Right cardiac atrium (tissue), 5 donors: ENCODE measurements at regions not wholly inside any gene's neighbourhood (a gene's known extent, or its start where the extent isn't known, plus 50 kb on each side); places are given as distances from the start of the nearest gene placed in this dataset.

Experiments used
- ATAC-seq, 2 donors: fragments of 200-7000 bp; cut with Tn5 transposase; one replicate each; pipeline versions ENCODE4 v1.8.0 to v1.9.1; 2020; ENCODE audit warnings: moderate library complexity in 2 of 2, mild to moderate bottlenecking in 1 of 2
- DNase-seq, 3 donors: peaks; one replicate each; pipeline ENCODE4 v3.0.0-alpha.2; 2020
- H3K27ac ChIP-seq: one replicate; pipeline ENCODE4 v1.5.1; 2013; ENCODE audit warnings: mild to moderate bottlenecking, low read length, control low read depth, moderate library complexity
- H3K27me3 ChIP-seq: one replicate; pipeline ENCODE4 v1.6.1; 2013; ENCODE audit not compliant: control insufficient read depth, insufficient read depth
- H3K4me1 ChIP-seq: one replicate; pipeline ENCODE4 v1.6.1; 2013; ENCODE audit warnings: low read length; ENCODE audit not compliant: control insufficient read depth, insufficient read depth
- H3K4me3 ChIP-seq: one replicate; pipeline ENCODE4 v1.5.1; 2013; ENCODE audit warnings: low read length, control low read depth
- H3K9me3 ChIP-seq: one replicate; pipeline ENCODE4 v1.6.1; 2013; ENCODE audit warnings: low read length; ENCODE audit not compliant: control insufficient read depth
- WGBS: extraction: QIAGEN DNeasy Blood & Tissue Kit; methylation state at CpG from one replicate; pipeline ENCODE4 v1.1.7; 2013; 5-methylcytosine and 5-hydroxymethylcytosine counted together
- intact Hi-C, 4 donors: fragments of 100-400 bp; cut with DNase I; formaldehyde crosslinking; loops; one replicate each; pipeline versions ENCODE4 v1.11.0 to v1.14.0; 2022 to 2023
- donor health status: healthy with polysubstance abuse.
- donor health status: DM: no; HTN: yes; CAD: no.
- donor health status: DM: no; HTN: no; CAD: no.
- donor health status: DM: no; HTN: yes; CAD: no; lungs with severe emphysema.
- donor health status: DM: yes; HTN: yes; CAD: no.

DNA sequence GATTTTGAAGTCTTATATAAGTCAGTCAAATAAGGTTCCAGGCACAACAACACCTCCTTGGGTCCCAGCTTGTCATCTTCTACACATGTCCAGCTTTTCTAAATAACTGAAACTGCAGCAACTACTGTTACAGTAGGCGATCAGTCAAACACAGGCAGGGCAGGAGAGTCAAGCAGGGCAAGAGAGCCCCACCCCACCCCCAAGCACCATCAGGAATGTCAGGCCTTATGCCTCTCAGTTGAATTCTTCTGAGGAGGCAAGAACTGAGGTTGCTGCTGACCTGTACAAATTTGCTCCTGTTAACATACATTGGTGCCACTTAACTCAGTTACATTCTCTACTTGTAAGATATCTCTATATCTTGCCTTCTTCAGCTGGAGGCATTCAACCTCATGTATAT is 608.8 kb upstream of the PCDH10 start:
- ATAC-seq = no peak
- H3K4me1 ChIP-seq = no peaks in the 10 kb centered on the region
- 83% methylated on average over 1 of the region's 1 CpG for WGBS

DNA sequence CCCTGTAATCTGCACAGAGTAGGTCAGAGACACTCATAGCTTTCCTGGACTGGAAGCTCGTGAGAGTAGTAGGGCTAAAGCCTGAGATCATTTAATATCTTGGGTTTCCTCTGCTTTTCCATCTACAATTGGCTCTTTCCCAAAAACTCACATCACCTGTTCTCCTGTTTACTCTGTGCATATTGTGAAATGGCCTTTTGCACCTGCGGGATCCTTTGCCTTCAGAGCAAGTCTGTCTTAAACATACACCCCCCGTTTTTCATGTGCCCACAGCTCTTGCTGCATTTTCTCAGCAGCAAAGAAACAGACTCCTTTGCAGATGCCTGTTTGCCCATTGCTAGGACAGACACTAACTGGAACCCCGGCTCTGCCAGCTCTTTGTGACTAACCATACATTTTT is 608.3 kb upstream of the PCDH10 start:
- intact Hi-C loops = no loop called here
- 62% methylated on average over 4 of the region's 4 CpGs for WGBS
- H3K27me3 ChIP-seq = no peaks in the 10 kb centered on the region
- ATAC-seq (no peak), DNase-seq (no peak)
- H3K27ac ChIP-seq = no peak overlapping the region
- no peaks in the 10 kb centered on the region for H3K9me3 ChIP-seq
- no peak overlapping the region for H3K4me3 ChIP-seq
- H3K4me1 ChIP-seq = no peaks in the 10 kb centered on the region

More for the DNA sequence above, 608.8 kb upstream of the PCDH10 start:
- Histone ChIP-seq H3K9me3 (no peaks in the 10 kb centered on the region), H3K27me3 (no peaks in the 10 kb centered on the region), H3K4me3 (no peak overlapping the region), H3K27ac (no peak overlapping the region)
- no peak for DNase-seq
- intact Hi-C loops = no loop called here

DNA sequence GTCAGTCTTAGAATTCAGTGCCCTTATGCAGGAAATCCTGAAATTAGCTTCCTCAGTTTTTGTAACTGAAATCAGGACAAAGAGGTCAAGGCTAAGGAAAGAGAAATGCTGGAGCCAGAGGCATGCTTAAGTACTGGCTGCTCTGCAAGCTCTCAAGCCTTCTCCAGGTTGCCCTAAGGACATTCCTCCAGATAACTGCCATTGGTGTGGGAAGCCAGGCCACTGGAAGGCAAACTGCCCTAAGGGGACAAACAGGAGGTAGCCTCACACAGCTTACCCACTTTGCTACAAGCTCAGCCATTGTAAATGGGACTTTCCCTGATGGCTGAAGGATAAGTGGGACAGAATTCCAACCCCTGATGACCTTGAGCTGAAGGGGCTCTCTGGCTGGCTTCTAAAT is 606.9 kb upstream of the PCDH10 start:
- H3K27ac ChIP-seq = no peak overlapping the region
- intact Hi-C loops = no loop called here
- H3K27me3 ChIP-seq = no peaks in the 10 kb centered on the region
- ATAC-seq (no peak), DNase-seq (no peak)
- no peak overlapping the region for H3K4me3 ChIP-seq
- no peaks in the 10 kb centered on the region for H3K4me1 ChIP-seq
- no peaks in the 10 kb centered on the region for H3K9me3 ChIP-seq

DNA sequence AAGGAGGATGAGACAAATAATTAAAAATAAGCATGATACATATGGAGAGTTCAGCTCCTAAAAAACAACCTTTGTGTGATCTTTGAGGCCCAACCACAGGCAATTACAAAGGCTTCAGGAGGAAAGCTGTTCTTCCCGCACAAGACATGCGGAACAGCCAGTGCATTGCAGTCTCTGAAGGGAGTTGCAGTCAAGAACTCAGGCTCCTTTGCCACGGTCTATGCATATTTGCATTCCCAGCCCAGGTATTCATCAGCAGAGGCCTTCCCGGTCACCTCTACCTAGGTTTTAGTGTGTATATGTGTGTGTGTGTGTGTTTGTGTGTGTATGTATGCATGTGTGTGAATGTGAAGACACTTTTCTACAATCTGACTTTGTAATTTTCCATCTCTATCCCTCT is 600.6 kb upstream of the PCDH10 start:
- Histone ChIP-seq H3K4me3 (no peak overlapping the region), H3K27ac (no peak overlapping the region), H3K27me3 (no peaks in the 10 kb centered on the region), H3K4me1 (no peaks in the 10 kb centered on the region), H3K9me3 (no peaks in the 10 kb centered on the region)
- 88% methylated on average over 4 of the region's 4 CpGs for WGBS
- no peak for DNase-seq
- ATAC-seq = no peak
- intact Hi-C loops = no loop called here

DNA sequence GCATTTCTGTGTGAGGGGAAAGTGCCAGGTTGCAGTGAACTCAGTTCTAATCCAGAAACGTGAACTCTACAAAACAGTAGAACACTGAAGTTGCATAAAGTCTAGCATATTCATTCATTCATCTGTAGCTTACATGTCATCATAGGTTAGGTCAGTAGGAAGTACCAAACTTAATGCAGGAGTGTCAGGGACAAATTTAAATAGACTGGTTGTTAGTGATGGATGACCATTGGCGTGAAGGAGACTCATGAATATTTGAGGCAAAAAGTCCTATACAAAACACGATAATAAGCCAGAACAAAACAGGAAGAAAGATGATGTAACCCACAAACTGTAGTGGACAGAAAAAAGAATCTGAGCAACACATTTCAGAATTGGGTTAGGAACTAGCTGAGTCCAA is 592.8 kb upstream of the PCDH10 start:
- Histone ChIP-seq H3K27ac (no peak overlapping the region), H3K9me3 (no peaks in the 10 kb centered on the region), H3K4me3 (no peak overlapping the region), H3K27me3 (no peaks in the 10 kb centered on the region), H3K4me1 (no peaks in the 10 kb centered on the region)
- intact Hi-C loops = no loop called here
- 68% methylated on average over 3 of the region's 3 CpGs for WGBS
- no peak for DNase-seq
- no peak for ATAC-seq

DNA sequence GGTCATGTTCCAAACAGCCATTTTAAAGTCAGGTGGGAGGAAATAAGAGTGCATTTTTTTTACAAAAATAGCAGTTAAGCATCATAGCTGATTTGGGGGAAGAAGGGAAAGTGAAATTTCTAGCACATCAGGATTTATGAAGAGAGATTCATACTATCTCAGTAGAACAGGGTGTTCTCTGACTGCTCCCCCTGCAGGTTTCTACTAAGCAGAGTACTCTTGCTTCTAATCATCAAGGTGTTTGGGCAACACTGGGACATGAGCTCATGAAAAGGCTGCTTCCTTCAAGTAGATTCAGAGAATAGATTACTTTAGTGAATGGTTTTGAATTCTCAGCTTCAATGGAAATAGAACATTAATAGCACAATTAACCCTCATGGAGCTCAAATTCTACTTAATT is 591.4 kb upstream of the PCDH10 start:
- Histone ChIP-seq H3K27ac (no peak overlapping the region), H3K9me3 (no peaks in the 10 kb centered on the region), H3K27me3 (no peaks in the 10 kb centered on the region), H3K4me3 (no peak overlapping the region), H3K4me1 (no peaks in the 10 kb centered on the region)
- ATAC-seq (no peak), DNase-seq (no peak)
- intact Hi-C loops = no loop called here

DNA sequence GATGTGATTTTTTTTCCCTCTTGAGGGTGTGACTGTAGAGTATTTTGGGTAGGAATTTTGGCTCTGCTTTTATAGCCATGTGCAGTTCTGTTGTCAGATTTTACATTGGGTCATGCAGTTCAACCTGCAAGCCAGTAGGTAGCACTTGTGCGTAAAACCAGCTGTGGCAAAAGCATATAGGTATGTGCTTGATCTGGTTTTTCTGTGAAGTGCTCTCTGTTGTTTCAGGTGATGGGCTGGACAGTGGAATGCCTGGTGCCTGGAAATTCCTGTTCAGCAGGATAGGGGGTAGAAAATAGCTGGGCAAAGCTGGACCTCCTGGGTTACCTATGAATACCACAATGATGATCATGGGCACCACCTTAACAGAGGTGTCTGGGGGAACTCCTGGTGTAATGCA is 584.2 kb upstream of the PCDH10 start:
- ATAC-seq = no peak
- Histone ChIP-seq H3K4me1 (no peaks in the 10 kb centered on the region), H3K27ac (no peak overlapping the region), H3K27me3 (no peaks in the 10 kb centered on the region), H3K9me3 (no peaks in the 10 kb centered on the region), H3K4me3 (no peak overlapping the region)
- intact Hi-C loops = no loop called here
- 91% methylated on average over 1 of the region's 1 CpG for WGBS
- DNase-seq = no peak

DNA sequence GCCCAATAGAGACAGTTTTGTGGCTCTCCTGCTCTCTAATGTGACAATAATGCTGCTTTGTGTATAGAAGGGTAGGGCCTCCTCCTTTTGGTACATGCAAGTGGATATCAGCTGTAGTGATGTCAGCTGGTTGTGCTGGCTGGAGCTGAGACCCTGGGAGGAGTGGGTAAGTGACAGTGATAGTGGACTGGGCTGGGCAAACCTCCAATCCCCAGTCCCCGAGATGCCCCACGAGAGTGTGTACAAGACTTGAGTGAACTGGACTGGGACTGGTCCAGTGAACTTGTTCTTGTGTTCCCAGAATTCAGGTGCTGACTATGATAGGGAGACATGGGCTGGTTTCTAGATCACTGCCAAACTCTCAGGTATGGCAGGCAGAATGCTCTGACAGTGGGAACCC is 583.6 kb upstream of the PCDH10 start:
- no peak for DNase-seq
- ATAC-seq = no peak
- no peak overlapping the region for H3K4me3 ChIP-seq
- H3K27ac ChIP-seq = no peak overlapping the region
- 76% methylated on average over 2 of the region's 2 CpGs for WGBS
- intact Hi-C loops = no loop called here
- no peaks in the 10 kb centered on the region for H3K9me3 ChIP-seq
- no peaks in the 10 kb centered on the region for H3K27me3 ChIP-seq
- no peaks in the 10 kb centered on the region for H3K4me1 ChIP-seq

DNA sequence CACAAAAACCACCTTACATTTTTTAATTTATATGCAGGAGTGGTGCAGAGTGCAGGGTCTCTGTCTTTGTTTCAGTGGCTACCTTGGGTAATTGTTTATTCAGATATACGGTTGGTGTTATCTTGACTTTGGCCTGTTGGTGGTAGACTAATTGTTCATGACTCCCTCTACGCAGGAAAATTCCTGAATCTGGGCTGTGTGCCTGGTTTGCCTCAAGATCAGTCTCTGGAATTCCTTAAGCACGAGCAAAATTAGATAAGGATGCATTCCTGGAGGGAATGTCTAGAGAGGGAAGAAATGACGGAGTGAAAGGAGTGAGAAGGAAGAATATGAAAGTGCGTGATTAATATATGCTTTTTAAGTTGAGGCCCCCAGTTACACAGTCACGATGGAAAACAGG is 576.9 kb upstream of the PCDH10 start:
- no peaks in the 10 kb centered on the region for H3K27me3 ChIP-seq
- DNase-seq = no peak
- H3K27ac ChIP-seq = no peak overlapping the region
- no peaks in the 10 kb centered on the region for H3K4me1 ChIP-seq
- ATAC-seq = no peak
- no peak overlapping the region for H3K4me3 ChIP-seq
- H3K9me3 ChIP-seq = no peaks in the 10 kb centered on the region
- WGBS = 12% methylated on average over 6 of the region's 6 CpGs
- intact Hi-C loops = no loop called here

DNA sequence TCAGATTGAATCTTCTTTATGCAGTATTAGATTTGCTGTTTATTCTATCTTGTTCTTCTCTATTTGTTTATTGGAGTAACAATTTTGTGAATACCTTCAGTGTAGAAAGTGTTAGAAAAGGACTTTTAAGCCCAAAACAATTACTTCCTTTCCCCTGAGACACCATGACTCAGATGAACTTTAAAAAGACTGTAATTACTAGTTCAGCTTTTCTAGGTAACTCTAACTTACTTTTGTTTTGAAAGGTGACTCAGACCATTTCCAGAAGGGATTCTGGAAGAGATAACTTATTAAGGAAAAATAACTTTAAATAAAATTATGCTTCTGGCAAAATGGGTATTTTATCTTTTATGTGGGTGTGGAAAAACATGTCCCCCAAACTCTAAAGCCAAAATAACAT is 561.5 kb upstream of the PCDH10 start:
- H3K27me3 ChIP-seq = no peaks in the 10 kb centered on the region
- no peak overlapping the region for H3K4me3 ChIP-seq
- no peaks in the 10 kb centered on the region for H3K4me1 ChIP-seq
- no peak for DNase-seq
- no peak overlapping the region for H3K27ac ChIP-seq
- ATAC-seq = no peak
- no peaks in the 10 kb centered on the region for H3K9me3 ChIP-seq
- intact Hi-C loops = no loop called here

DNA sequence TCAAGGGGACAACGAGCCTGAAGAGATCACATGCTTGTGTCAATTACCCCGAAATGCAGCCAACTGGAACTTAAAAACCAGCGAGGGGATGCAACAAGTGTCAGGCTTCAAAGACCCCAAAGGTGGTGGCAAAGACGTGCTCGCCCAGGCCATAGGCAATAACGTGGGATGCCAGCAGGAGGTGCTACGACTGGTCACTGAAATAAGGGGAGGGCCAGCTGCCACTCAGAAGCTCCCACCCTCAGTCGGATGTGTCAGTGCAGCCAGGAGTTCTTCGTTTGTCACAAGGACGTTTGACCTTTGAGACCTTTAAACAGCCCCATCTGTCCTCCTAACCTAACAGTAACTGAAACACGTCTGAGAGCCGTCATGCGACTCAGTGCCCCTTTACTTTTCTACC is 556.8 kb upstream of the PCDH10 start:
- no peak for DNase-seq

DNA sequence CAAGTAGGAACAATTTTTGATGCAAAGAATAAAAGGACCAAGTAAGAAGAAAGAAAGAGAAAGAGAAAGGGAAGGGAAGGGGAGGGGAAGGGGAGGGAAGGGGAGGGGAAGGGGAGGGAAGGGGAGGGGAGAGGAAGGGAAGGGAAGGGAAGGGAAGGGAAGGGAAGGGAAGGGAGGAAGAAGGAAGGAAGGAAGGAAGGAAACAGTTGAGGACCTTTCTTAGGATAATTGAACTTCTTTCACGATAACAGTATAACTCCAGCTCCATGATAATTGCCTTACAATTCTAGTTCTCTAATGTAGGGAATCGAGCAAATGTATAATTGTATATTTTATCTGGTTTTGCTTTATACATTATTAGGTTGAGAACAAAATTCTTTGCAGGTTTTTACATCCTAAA is 556.2 kb upstream of the PCDH10 start:
- Histone ChIP-seq H3K9me3 (no peaks in the 10 kb centered on the region), H3K27me3 (no peaks in the 10 kb centered on the region), H3K4me1 (no peaks in the 10 kb centered on the region), H3K4me3 (no peak overlapping the region), H3K27ac (no peak overlapping the region)
- intact Hi-C loops = no loop called here
- ATAC-seq = no peak
- WGBS = 80% methylated on average over 2 of the region's 2 CpGs
- no peak for DNase-seq

More for the DNA sequence above, 556.8 kb upstream of the PCDH10 start:
- Histone ChIP-seq H3K27me3 (no peaks in the 10 kb centered on the region), H3K4me1 (no peaks in the 10 kb centered on the region), H3K4me3 (no peak overlapping the region), H3K27ac (no peak overlapping the region), H3K9me3 (no peaks in the 10 kb centered on the region)
- intact Hi-C loops = no loop called here
- no peak for ATAC-seq
- WGBS = 79% methylated on average over 13 of the region's 13 CpGs
